Calu3 (cell line): ENCODE measurements at regions not wholly inside any gene's neighbourhood (a gene's known extent, or its start where the extent isn't known, plus 50 kb on each side); places are given as distances from the start of the nearest gene placed in this dataset.

Experiments
- BruUV-seq: library from RNA; stranded (reverse); fragments of 400-500 nt; replicated peaks from 2 replicates; lab custom pipeline; 2021; lab: Mats Ljungman, UMichigan
- CTCF ChIA-PET: fragments of 300-600 bp; sonication (Branson Sonifier 250); formaldehyde crosslinking; loops from one replicate; lab custom pipeline; 2022; ENCODE audit warnings: antibody characterized with exemption; lab: Charles Lee
- DNase-seq: peaks from one replicate; pipeline ENCODE4 v3.0.0; 2022
- H3K27ac Mint-ChIP-seq: one replicate; pipeline ENCODE4 v1.8.0; 2022; ENCODE audit warnings: mixed read lengths; ENCODE audit not compliant: unreplicated experiment
- H3K27me3 Mint-ChIP-seq: one replicate; pipeline ENCODE4 v1.8.0; 2022; ENCODE audit warnings: mixed read lengths; ENCODE audit not compliant: unreplicated experiment
- H3K36me3 Mint-ChIP-seq: one replicate; pipeline ENCODE4 v1.8.0; 2022; ENCODE audit warnings: mild to moderate bottlenecking, moderate library complexity, mixed read lengths; ENCODE audit not compliant: insufficient read depth, unreplicated experiment
- H3K4me1 Mint-ChIP-seq: one replicate; pipeline ENCODE4 v1.8.0; 2022; ENCODE audit warnings: mild to moderate bottlenecking, low read depth, mixed read lengths; ENCODE audit not compliant: unreplicated experiment
- H3K4me3 Mint-ChIP-seq: one replicate; pipeline ENCODE4 v1.8.0; 2022; ENCODE audit warnings: mild to moderate bottlenecking, low read depth, moderate library complexity, mixed read lengths; ENCODE audit not compliant: unreplicated experiment
- H3K9me3 Mint-ChIP-seq: one replicate; pipeline ENCODE4 v1.8.0; 2022; ENCODE audit warnings: low read depth, mixed read lengths; ENCODE audit not compliant: unreplicated experiment
- CTCF ChIP-seq: fragments of 200-600 bp; IDR thresholded peaks from one replicate; pipeline ENCODE4 v1.8.0; 2022; ENCODE audit warnings: antibody characterized with exemption; ENCODE audit not compliant: unreplicated experiment
- intact Hi-C: fragments of 100-400 bp; cut with micrococcal nuclease; formaldehyde crosslinking; loops from one replicate; pipeline ENCODE4 v1.10.0; 2022; ENCODE audit not compliant: unreplicated experiment

- Mint-ChIP-seq H3K27me3 (no peaks in the 10 kb centered on the region), H3K27ac (peak overlapping the region; percentile 69), H3K36me3 (no peaks in the 10 kb centered on the region), H3K9me3 (no peaks in the 10 kb centered on the region), H3K4me3 (no peak overlapping the region), H3K4me1 (peaks cover 14% of the 10 kb centered on the region)
- intact Hi-C loops, result no loop called here
- TF ChIP-seq CTCF, result no peak
- BruUV-seq, result no TSS peak
- CTCF ChIA-PET, result interaction anchor here (1.0 kb wide), 1 partner anchor 104 kb away, joined by 4 read pairs; the partner anchor contains the start of gene FRMD6
- no peak for DNase-seq
Observed at GRCh38 chr14:51547701-51548100, 104.0 kb upstream of the FRMD6 start.

- TF ChIP-seq CTCF, result no peak
- Mint-ChIP-seq H3K36me3 (no peaks in the 10 kb centered on the region), H3K4me1 (peaks cover 17% of the 10 kb centered on the region), H3K27me3 (no peaks in the 10 kb centered on the region), H3K4me3 (no peak overlapping the region), H3K9me3 (no peaks in the 10 kb centered on the region), H3K27ac (no peak overlapping the region)
- DNase-seq, result no peak
- BruUV-seq, result no TSS peak
- CTCF ChIA-PET, result no interaction called here
- intact Hi-C loops, result no loop called here
Observed at GRCh38 chr14:51548187-51548586, 103.5 kb upstream of the FRMD6 start.

- no peaks in the 10 kb centered on the region for H3K27me3 Mint-ChIP-seq
- TF ChIP-seq CTCF, result no peak
- no peaks in the 10 kb centered on the region for H3K36me3 Mint-ChIP-seq
- no peak for DNase-seq
- H3K27ac Mint-ChIP-seq, result no peak overlapping the region
- CTCF ChIA-PET, result interaction anchor here (1.1 kb wide), 1 partner anchor 16 kb away, joined by 3 read pairs; no protein-coding TSS in a partner anchor
- intact Hi-C loops, result no loop called here
- no peak overlapping the region for H3K4me3 Mint-ChIP-seq
- H3K4me1 Mint-ChIP-seq, result peaks cover 25% of the 10 kb centered on the region
- H3K9me3 Mint-ChIP-seq, result no peaks in the 10 kb centered on the region
- no TSS peak for BruUV-seq
Observed at GRCh38 chr14:51550636-51551035, 101.1 kb upstream of the FRMD6 start.

- Mint-ChIP-seq H3K9me3 (no peaks in the 10 kb centered on the region), H3K27me3 (no peaks in the 10 kb centered on the region), H3K27ac (no peak overlapping the region), H3K36me3 (no peaks in the 10 kb centered on the region), H3K4me1 (peaks cover 16% of the 10 kb centered on the region), H3K4me3 (no peak overlapping the region)
- CTCF ChIA-PET, result no interaction called here
- intact Hi-C loops, result no loop called here
- no TSS peak for BruUV-seq
- DNase-seq, result no peak
- TF ChIP-seq CTCF, result no peak
Observed at GRCh38 chr14:51552275-51552674, 99.4 kb upstream of the FRMD6 start.
